IMR-90 (cell line): ENCODE measurements at regions not wholly inside any gene's neighbourhood (a gene's known extent, or its start where the extent isn't known, plus 50 kb on each side); places are given as distances from the start of the nearest gene placed in this dataset.

ENCODE experiments used
- ATAC-seq: fragments of 200-7000 bp; cut with Tn5 transposase; 2 replicates; pipeline ENCODE4 v1.9.1; 2020; ENCODE audit warnings: low read depth, mild to moderate bottlenecking, moderate library complexity
- BruUV-seq: library from RNA; stranded (reverse); fragments of 400-500 nt; replicated peaks from 2 replicates; lab custom pipeline; 2021; lab: Mats Ljungman, UMichigan
- CTCF ChIA-PET: fragments of 300-600 bp; formaldehyde crosslinking; extraction: SDS; loops from one replicate; lab custom pipeline; 2021; ENCODE audit warnings: antibody characterized with exemption; lab: Yijun Ruan, JAX
- POLR2A ChIA-PET: fragments of 300-600 bp; sonication (Branson Sonifier 250); formaldehyde crosslinking; loops from one replicate; lab custom pipeline; 2022; ENCODE audit warnings: antibody characterized with exemption; ENCODE audit not compliant: unreplicated experiment; lab: Charles Lee
- DNase-seq: peaks from one replicate; pipeline ENCODE4 v3.0.0; 2013
- H2AFZ ChIP-seq: replicated peaks from 2 replicates; pipeline ENCODE3; 2013; ENCODE audit warnings: low read length, mild to moderate bottlenecking; ENCODE audit not compliant: poor library complexity
- H2AK5ac ChIP-seq: 2 replicates; pipeline ENCODE4 v1.6.1; 2013; ENCODE audit warnings: low read depth, low read length, inconsistent platforms
- H2AK9ac ChIP-seq: replicated peaks from 2 replicates; pipeline ENCODE3; 2013; ENCODE audit warnings: mild to moderate bottlenecking, low read depth, low read length, moderate library complexity; ENCODE audit not compliant: poor library complexity
- H2BK120ac ChIP-seq: 2 replicates; pipeline ENCODE4 v1.6.1; 2013; ENCODE audit warnings: low read depth, low read length, inconsistent platforms
- H2BK15ac ChIP-seq: 3 replicates; pipeline ENCODE4 v1.6.1; 2013; ENCODE audit warnings: low read depth, low read length, inconsistent platforms
- H2BK20ac ChIP-seq: 2 replicates; pipeline ENCODE4 v1.6.1; 2013; ENCODE audit warnings: low read depth, mild to moderate bottlenecking, inconsistent platforms, low read length, moderate library complexity
- H2BK5ac ChIP-seq: 2 replicates; pipeline ENCODE4 v1.6.1; 2013; ENCODE audit warnings: mild to moderate bottlenecking, low read depth, low read length, inconsistent platforms; ENCODE audit not compliant: poor library complexity, severe bottlenecking
- H3K14ac ChIP-seq: replicated peaks from 2 replicates; pipeline ENCODE4 v1.6.1; 2013; ENCODE audit warnings: low read depth, low read length, inconsistent platforms
- H3K18ac ChIP-seq: 2 replicates; pipeline ENCODE4 v1.6.1; 2013; ENCODE audit warnings: low read depth, low read length, control low read depth
- H3K23ac ChIP-seq: 2 replicates; pipeline ENCODE4 v1.6.1; 2013; ENCODE audit warnings: low read depth, low read length, inconsistent platforms
- H3K27ac ChIP-seq: 2 replicates; pipeline ENCODE4 v1.5.1; 2013; ENCODE audit warnings: mild to moderate bottlenecking, control low read depth, low read length; ENCODE audit not compliant: insufficient read depth
- H3K27me3 ChIP-seq: 2 replicates; pipeline ENCODE4 v1.6.1; 2013; ENCODE audit warnings: low read length; ENCODE audit not compliant: control insufficient read depth, insufficient read depth
- H3K36me3 ChIP-seq: 2 replicates; pipeline ENCODE4 v1.6.1; 2013; ENCODE audit warnings: low read length, mixed read lengths; ENCODE audit not compliant: control insufficient read depth, insufficient read depth
- H3K4ac ChIP-seq: 2 replicates; pipeline ENCODE4 v1.6.1; 2013; ENCODE audit warnings: low read depth, low read length, inconsistent platforms
- H3K4me1 ChIP-seq: 2 replicates; pipeline ENCODE4 v1.6.1; 2013; ENCODE audit warnings: low read length, mixed read lengths; ENCODE audit not compliant: control insufficient read depth, insufficient read depth
- H3K4me2 ChIP-seq: 2 replicates; pipeline ENCODE4 v1.6.1; 2013; ENCODE audit warnings: low read depth, mild to moderate bottlenecking, control low read depth, low read length, moderate library complexity
- H3K4me3 ChIP-seq: 2 replicates; pipeline ENCODE4 v1.5.1; 2013; ENCODE audit warnings: low read depth, mild to moderate bottlenecking, control low read depth, low read length, moderate library complexity; ENCODE audit not compliant: insufficient read depth
- H3K56ac ChIP-seq: 2 replicates; pipeline ENCODE4 v1.6.1; 2013; ENCODE audit warnings: low read length, inconsistent platforms; ENCODE audit not compliant: insufficient read depth; ENCODE audit errors: extremely low read depth
- H3K79me1 ChIP-seq, 2 experiments: 2 replicates each; pipeline ENCODE4 v1.6.1; 2013; ENCODE audit warnings: low read length in 2 of 2, inconsistent platforms in 1 of 2, low read depth in 1 of 2
- H3K9ac ChIP-seq: 2 replicates; pipeline ENCODE4 v1.6.1; 2013; ENCODE audit warnings: low read depth, low read length, control low read depth
- H3K9me1 ChIP-seq: 2 replicates; pipeline ENCODE4 v1.6.1; 2013; ENCODE audit warnings: low read length, inconsistent platforms; ENCODE audit not compliant: insufficient read depth
- H3K9me3 ChIP-seq: 2 replicates; pipeline ENCODE4 v1.6.1; 2013; ENCODE audit warnings: low read length; ENCODE audit not compliant: control insufficient read depth, insufficient read depth
- H4K20me1 ChIP-seq: 2 replicates; pipeline ENCODE4 v1.6.1; 2013; ENCODE audit warnings: low read length, inconsistent platforms; ENCODE audit not compliant: insufficient read depth
- H4K5ac ChIP-seq: 2 replicates; pipeline ENCODE4 v1.6.1; 2013; ENCODE audit warnings: mild to moderate bottlenecking, low read depth, low read length, control low read depth
- H4K8ac ChIP-seq, 2 experiments: 2 replicates each; pipeline ENCODE4 v1.6.1; 2013; ENCODE audit warnings: low read depth in 2 of 2, low read length in 2 of 2, control low read depth in 1 of 2, inconsistent platforms in 1 of 2
- H4K91ac ChIP-seq: 2 replicates; pipeline ENCODE4 v1.6.1; 2013; ENCODE audit warnings: low read depth, low read length, inconsistent platforms; ENCODE audit not compliant: insufficient read depth
- MAFK ChIP-seq: IDR thresholded peaks from 2 replicates; pipeline ENCODE4 v1.6.1; 2012; ENCODE audit warnings: low read depth, low read length, improper control_type of control experiment
- WGBS, 2 experiments: methylation state at CpG; one replicate each; pipeline versions ENCODE4 v1.1.5 to v1.1.7; 2013; ENCODE audit warnings: missing lambda C conversion rate in 2 of 2; ENCODE audit not compliant: insufficient read length in 1 of 2; ENCODE audit errors: extremely low coverage in 2 of 2; 5-methylcytosine and 5-hydroxymethylcytosine counted together
- dilution Hi-C: fragments of 300-500 bp; cut with HindIII; formaldehyde crosslinking; loops from one replicate; pipeline ENCODE4 v1.14.3; 2018; ENCODE audit warnings: low sequenced_read_pairs; ENCODE audit not compliant: unreplicated experiment
- in situ Hi-C: fragments of 300-500 bp; cut with MboI; formaldehyde crosslinking; loops from 3 replicates; pipeline ENCODE4 v1.14.3; 2019; ENCODE audit warnings: low sequenced_read_pairs, inconsistent platforms, mixed read lengths
- intact Hi-C: fragments of 100-400 bp; cut with micrococcal nuclease; formaldehyde crosslinking; loops from 2 replicates; pipeline ENCODE4 v1.10.0; 2022
- TF ChIP-seq, protein P1 (sequence below): conservative IDR thresholded peaks from 2 replicates; pipeline ENCODE4 v1.5.1; 2012; ENCODE audit warnings: mild to moderate bottlenecking, low read depth, low read length, improper control_type of control experiment

GRCh38 chr1:244271004-244271403 is 180.7 kb downstream of the ADSS2 start:
- no peak overlapping the region for H2BK20ac ChIP-seq

More at GRCh38 chr1:244271004-244271403, 180.7 kb downstream of the ADSS2 start:
- no peak overlapping the region for H3K18ac ChIP-seq
- H2BK15ac ChIP-seq: no peak overlapping the region
- CTCF ChIA-PET: no interaction called here
- H3K14ac ChIP-seq: no peak overlapping the region
- H3K23ac ChIP-seq: no peak overlapping the region
- 100% methylated on average over 1 of the region's 3 CpGs; no CpG with 5 or more reads in 1 of the 2 experiments for WGBS, 2 experiments
- H3K4ac ChIP-seq: no peak overlapping the region
- H3K4me3 ChIP-seq: no peak overlapping the region
- no peak overlapping the region for H4K5ac ChIP-seq
- H3K79me1 ChIP-seq: no peaks in the 10 kb centered on the region
- H3K9ac ChIP-seq: no peak overlapping the region
- dilution Hi-C loops: no loop called here
- BruUV-seq: no TSS peak
- no peak overlapping the region for H2BK5ac ChIP-seq
- no peak overlapping the region for H3K56ac ChIP-seq
- H3K27ac ChIP-seq: no peak overlapping the region
- H2AK5ac ChIP-seq: no peak overlapping the region
- H3K9me1 ChIP-seq: peaks cover 6% of the 10 kb centered on the region
- POLR2A ChIA-PET: no interaction called here
- in situ Hi-C loops: loop anchor here (5.0 to 25.0 kb wide), 4 partner anchors 209 to 929 kb away; partner anchors contain the start of gene ZBTB18
- H3K4me1 ChIP-seq: peaks cover 9% of the 10 kb centered on the region; the same call in 1 of the 2 replicates
- ATAC-seq (no peak), DNase-seq (no peak)
- H2AFZ ChIP-seq: no peak overlapping the region
- no peaks in the 10 kb centered on the region for H3K36me3 ChIP-seq
- H4K20me1 ChIP-seq: 0 out of 2 replicates have a peak, but pooled peaks cover 4% of the 10 kb centered on the region
- no peaks in the 10 kb centered on the region for H3K27me3 ChIP-seq
- no peak overlapping the region for H2AK9ac ChIP-seq
- H2BK120ac ChIP-seq: no peak overlapping the region
- H3K9me3 ChIP-seq: peaks cover 4% of the 10 kb centered on the region; the same call in 1 of the 2 replicates
- intact Hi-C loops: loop anchor here (5.0 kb wide), 1 partner anchor 944 kb away; no protein-coding TSS in a partner anchor
- TF ChIP-seq, protein P1, sequence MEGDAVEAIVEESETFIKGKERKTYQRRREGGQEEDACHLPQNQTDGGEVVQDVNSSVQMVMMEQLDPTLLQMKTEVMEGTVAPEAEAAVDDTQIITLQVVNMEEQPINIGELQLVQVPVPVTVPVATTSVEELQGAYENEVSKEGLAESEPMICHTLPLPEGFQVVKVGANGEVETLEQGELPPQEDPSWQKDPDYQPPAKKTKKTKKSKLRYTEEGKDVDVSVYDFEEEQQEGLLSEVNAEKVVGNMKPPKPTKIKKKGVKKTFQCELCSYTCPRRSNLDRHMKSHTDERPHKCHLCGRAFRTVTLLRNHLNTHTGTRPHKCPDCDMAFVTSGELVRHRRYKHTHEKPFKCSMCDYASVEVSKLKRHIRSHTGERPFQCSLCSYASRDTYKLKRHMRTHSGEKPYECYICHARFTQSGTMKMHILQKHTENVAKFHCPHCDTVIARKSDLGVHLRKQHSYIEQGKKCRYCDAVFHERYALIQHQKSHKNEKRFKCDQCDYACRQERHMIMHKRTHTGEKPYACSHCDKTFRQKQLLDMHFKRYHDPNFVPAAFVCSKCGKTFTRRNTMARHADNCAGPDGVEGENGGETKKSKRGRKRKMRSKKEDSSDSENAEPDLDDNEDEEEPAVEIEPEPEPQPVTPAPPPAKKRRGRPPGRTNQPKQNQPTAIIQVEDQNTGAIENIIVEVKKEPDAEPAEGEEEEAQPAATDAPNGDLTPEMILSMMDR: no peak
- TF ChIP-seq MAFK: peak; percentile 48
- H3K4me2 ChIP-seq: no peak overlapping the region
- H4K8ac ChIP-seq: no peak overlapping the region
- H4K91ac ChIP-seq: no peak overlapping the region
